NB4 (cell line): ENCODE measurements at regions not wholly inside any gene's neighbourhood (a gene's known extent, or its start where the extent isn't known, plus 50 kb on each side); places are given as distances from the start of the nearest gene placed in this dataset.

Experiments used
- CTCF ChIP-seq: IDR thresholded peaks from one replicate; pipeline ENCODE4 v1.5.1; 2012; ENCODE audit warnings: low read depth, low read length
- MAX ChIP-seq: IDR thresholded peaks from 2 replicates; pipeline ENCODE4 v1.6.1; 2011; ENCODE audit warnings: low read depth, low read length
- POLR2A ChIP-seq: IDR thresholded peaks from 2 replicates; pipeline ENCODE4 v1.6.1; 2011; ENCODE audit warnings: mild to moderate bottlenecking; ENCODE audit not compliant: insufficient read length; ENCODE audit errors: extremely low read depth

- TF ChIP-seq POLR2A (no peak), CTCF (no peak), MAX (no peak)
These were observed 213.9 kb downstream of the FBXO15 start for GRCh38 chr18:73933685-73934084.
